SK-N-SH (cell line): ENCODE measurements at regions not wholly inside any gene's neighbourhood (a gene's known extent, or its start where the extent isn't known, plus 50 kb on each side); places are given as distances from the start of the nearest gene placed in this dataset.

Experiments used
- CTCF ChIA-PET: fragments of 300-600, 350-600 bp; formaldehyde crosslinking; extraction: SDS; loops from one replicate; lab custom pipeline; 2021; lab: Yijun Ruan, JAX
- POLR2A ChIA-PET: fragments of 350-600 bp; sonication (Branson Sonifier 250); formaldehyde crosslinking; extraction: SDS; loops from one replicate; lab custom pipeline; 2020; ENCODE audit warnings: antibody characterized with exemption, inconsistent platforms; lab: Yijun Ruan, JAX
- DNase-seq: peaks from one replicate; pipeline ENCODE4 v3.0.0; 2012
- H2AFZ ChIP-seq: fragments of 200-600 bp; sonication (generic); 2 replicates; pipeline ENCODE4 v1.8.1; 2016; ENCODE audit warnings: antibody characterized with exemption, mild to moderate bottlenecking, low read depth
- H3F3A ChIP-seq: fragments of 200-600 bp; sonication (generic); replicated peaks from 2 replicates; pipeline ENCODE3; 2016; ENCODE audit warnings: antibody characterized with exemption, mild to moderate bottlenecking; ENCODE audit not compliant: insufficient read depth
- H3K27ac ChIP-seq, 2 experiments: fragments of 200-500 bp in 1 of 2; fragments of 200-600 bp in 1 of 2; sonication (Bioruptor generic) in 1 of 2; sonication (generic), shearing (Covaris generic) in 1 of 2; 2 replicates each; pipeline versions ENCODE4 v1.5.1 to v1.6.1; 2014 to 2016; ENCODE audit warnings: low read depth in 2 of 2, inconsistent platforms in 1 of 2, low read length in 1 of 2, mild to moderate bottlenecking in 1 of 2, mixed read lengths in 1 of 2
- H3K27me3 ChIP-seq: fragments of 200-600 bp; sonication (generic), shearing (Covaris generic); 2 replicates; pipeline ENCODE4 v1.6.1; 2016; ENCODE audit warnings: mixed run types; ENCODE audit not compliant: insufficient read depth
- H3K36me3 ChIP-seq, 2 experiments: fragments of 200-500 bp in 1 of 2; fragments of 200-600 bp in 1 of 2; sonication (Bioruptor generic) in 1 of 2; sonication (generic) in 1 of 2; replicated peaks in 1 of 2; 2 replicates each; pipeline versions ENCODE3 to v1.5.1; 2014 to 2016; ENCODE audit warnings: low read length in 1 of 2, mild to moderate bottlenecking in 1 of 2; ENCODE audit not compliant: insufficient read depth in 2 of 2, control insufficient read depth in 1 of 2
- H3K4me1 ChIP-seq, 2 experiments: fragments of 200-500 bp in 1 of 2; fragments of 200-600 bp in 1 of 2; sonication (Bioruptor generic) in 1 of 2; sonication (generic), shearing (Covaris generic) in 1 of 2; 2 replicates each; pipeline versions ENCODE4 v1.5.1 to v1.6.1; 2014 to 2016; ENCODE audit warnings: low read depth in 1 of 2, low read length in 1 of 2, mixed run types in 1 of 2; ENCODE audit not compliant: insufficient read depth in 2 of 2, control insufficient read depth in 1 of 2
- H3K4me2 ChIP-seq: fragments of 200-600 bp; sonication (generic), shearing (Covaris generic); 2 replicates; pipeline ENCODE4 v1.6.1; 2017; ENCODE audit warnings: mixed run types
- H3K4me3 ChIP-seq, 2 experiments: fragments of 200-500 bp in 1 of 2; fragments of 200-600 bp in 1 of 2; sonication (Bioruptor generic) in 1 of 2; sonication (generic), shearing (Covaris generic) in 1 of 2; 2 replicates each; pipeline versions ENCODE4 v1.5.1 to v1.8.1; 2014 to 2016; ENCODE audit warnings: low read depth in 2 of 2, inconsistent platforms in 1 of 2, low read length in 1 of 2, mild to moderate bottlenecking in 1 of 2, mixed read lengths in 1 of 2, moderate library complexity in 1 of 2
- H3K79me2 ChIP-seq: fragments of 200-600 bp; sonication (generic); 2 replicates; pipeline ENCODE4 v1.8.1; 2017; ENCODE audit warnings: mild to moderate bottlenecking; ENCODE audit not compliant: insufficient read depth
- H3K9ac ChIP-seq: fragments of 200-600 bp; sonication (generic); 2 replicates; pipeline ENCODE4 v1.6.1; 2017; ENCODE audit warnings: mixed run types
- H3K9me2 ChIP-seq: fragments of 200-600 bp; sonication (generic); 2 replicates; pipeline ENCODE4 v1.6.1; 2017; ENCODE audit warnings: mixed run types
- H3K9me3 ChIP-seq: fragments of 200-600 bp; sonication (generic); 2 replicates; pipeline ENCODE4 v1.6.1; 2017; ENCODE audit warnings: mixed run types, mild to moderate bottlenecking, moderate library complexity
- H4K20me1 ChIP-seq: fragments of 200-600 bp; sonication (generic); 2 replicates; pipeline ENCODE4 v1.6.1; 2017; ENCODE audit warnings: mild to moderate bottlenecking, mixed run types; ENCODE audit not compliant: insufficient read depth
- EP300 ChIP-seq, 2 experiments: IDR thresholded peaks; 2 replicates each; pipeline versions ENCODE4 v1.4.0 to v1.6.1; 2012; ENCODE audit warnings: borderline replicate concordance in 1 of 2, low read depth in 1 of 2, low read length in 1 of 2
- EZH2phosphoT487 ChIP-seq: fragments of 200-600 bp; sonication (generic); IDR thresholded peaks from 2 replicates; pipeline ENCODE4 v1.6.1; 2017; ENCODE audit warnings: low read depth, mixed run types, mild to moderate bottlenecking, antibody characterized with exemption, moderate library complexity, borderline replicate concordance
- FOSL2 ChIP-seq: IDR thresholded peaks from 2 replicates; pipeline ENCODE4 v1.4.0; 2012; ENCODE audit warnings: low read depth, mild to moderate bottlenecking, moderate library complexity, borderline replicate concordance
- IRF3 ChIP-seq: fragments of 150-350 bp; IDR thresholded peaks from 2 replicates; pipeline ENCODE4 v1.6.1; 2016; ENCODE audit warnings: mild to moderate bottlenecking, low read depth, low read length
- JUND ChIP-seq: IDR thresholded peaks from 2 replicates; pipeline ENCODE4 v1.4.0; 2012
- MXI1 ChIP-seq: IDR thresholded peaks from 2 replicates; pipeline ENCODE4 v1.6.1; 2012; ENCODE audit warnings: mild to moderate bottlenecking, low read depth, low read length, improper control_type of control experiment
- NRF1 ChIP-seq: IDR thresholded peaks from 2 replicates; pipeline ENCODE4 v1.6.1; 2012; ENCODE audit warnings: low read depth, mild to moderate bottlenecking, low read length
- RAD21 ChIP-seq: IDR thresholded peaks from 2 replicates; pipeline ENCODE4 v1.6.1; 2012; ENCODE audit warnings: mild to moderate bottlenecking, low read length
- RFX5 ChIP-seq: IDR thresholded peaks from 2 replicates; pipeline ENCODE4 v1.6.1; 2012; ENCODE audit warnings: mild to moderate bottlenecking, improper control_type of control experiment, low read length
- TCF12 ChIP-seq: IDR thresholded peaks from 2 replicates; pipeline ENCODE4 v1.4.0; 2012
- TEAD4 ChIP-seq: IDR thresholded peaks from 2 replicates; pipeline ENCODE4 v1.4.0; 2012; ENCODE audit warnings: mild to moderate bottlenecking, borderline replicate concordance; ENCODE audit not compliant: insufficient read depth
- ZBTB33 ChIP-seq: IDR thresholded peaks from 2 replicates; pipeline ENCODE4 v1.4.0; 2012; ENCODE audit warnings: low read depth, borderline replicate concordance
- WGBS: methylation state at CpG from one replicate; pipeline ENCODE4 v1.1.6; 2017; ENCODE audit warnings: low lambda C conversion rate; 5-methylcytosine and 5-hydroxymethylcytosine counted together

- DNase-seq = no peak
- Histone ChIP-seq H3K27me3 (no peaks in the 10 kb centered on the region), H4K20me1 (no peaks in the 10 kb centered on the region), H3K4me3 (no peak overlapping the region), H3K9me3 (no peaks in the 10 kb centered on the region), H3K79me2 (no peaks in the 10 kb centered on the region), H2AFZ (no peak overlapping the region), H3K4me1 (peaks cover 1 to 10% of the 10 kb centered on the region in 2 experiments; a peak in 3 of 4 replicates), H3K36me3 (no peaks in the 10 kb centered on the region), H3K4me2 (no peak overlapping the region), H3K9me2 (no peaks in the 10 kb centered on the region), H3K27ac (no peak overlapping the region), H3F3A (no peaks in the 10 kb centered on the region), H3K9ac (no peak overlapping the region)
- TF ChIP-seq RFX5 (no peak), IRF3 (no peak), EZH2phosphoT487 (no peak), ZBTB33 (no peak), MXI1 (no peak)
- CTCF ChIA-PET = no interaction called here
- POLR2A ChIA-PET = no interaction called here
These were observed 134.2 kb downstream of the SPATA31D1 start for GRCh38 chr9:82122731-82123130.

GRCh38 chr9:82124090-82124489, 135.5 kb downstream of the SPATA31D1 start:
- TF ChIP-seq NRF1 (no peak), TCF12 (peak; percentile 56; the same call in 1 of the 2 replicates), RAD21 (no peak), JUND (peak; percentile 80), FOSL2 (peak; percentile 81), EP300 (IDR thresholded peaks at IDR 0.05; ENCODE audit: borderline replicate concordance in 1 of 2, low read depth in 1 of 2, low read length in 1 of 2) (0 out of 4 replicates have a peak, but pooled peaks of 1 of the 2 experiments have one; percentile 39), TEAD4 (no peak)
- Histone ChIP-seq H3K4me3 (no peak overlapping the region), H3K27ac (peak overlapping the region in 1 of 2 experiments; percentile 70; a peak in 2 of 4 replicates), H3K4me2 (no peak overlapping the region), H3F3A (no peaks in the 10 kb centered on the region), H3K79me2 (no peaks in the 10 kb centered on the region), H3K9ac (no peak overlapping the region), H3K4me1 (peaks cover 0 to 10% of the 10 kb centered on the region in 2 experiments; a peak in 1 of 4 replicates), H3K36me3 (no peaks in the 10 kb centered on the region), H3K9me2 (no peaks in the 10 kb centered on the region), H2AFZ (no peak overlapping the region), H3K27me3 (no peaks in the 10 kb centered on the region), H3K9me3 (no peaks in the 10 kb centered on the region), H4K20me1 (no peaks in the 10 kb centered on the region)
- POLR2A ChIA-PET = no interaction called here
- CTCF ChIA-PET = no interaction called here
- DNase-seq = no peak
- WGBS = 31% methylated on average over 3 of the region's 3 CpGs
